Keratinocyte (primary cell): ENCODE measurements at regions not wholly inside any gene's neighbourhood (a gene's known extent, or its start where the extent isn't known, plus 50 kb on each side); places are given as distances from the start of the nearest gene placed in this dataset.

ENCODE experiments used
- DNase-seq: peaks from one replicate; pipeline ENCODE4 v3.0.0-alpha.2; 2011; ENCODE audit warnings: low read depth, missing footprints, low spot score
- FAIRE-seq: peaks from 2 replicates; lab custom pipeline; 2011; peaks lifted over from hg19 to GRCh38; lab: Jason Lieb, UNC
- H2AFZ ChIP-seq: 2 replicates; pipeline ENCODE4 v1.6.0; 2012; ENCODE audit warnings: low read length, control low read depth, inconsistent platforms; ENCODE audit not compliant: control insufficient read depth
- H3K27ac ChIP-seq: 2 replicates; pipeline ENCODE4 v1.5.1; 2011; ENCODE audit warnings: low read length; ENCODE audit not compliant: control insufficient read depth, insufficient read depth
- H3K27me3 ChIP-seq: 3 replicates; pipeline ENCODE4 v1.6.0; 2011; ENCODE audit warnings: low read length; ENCODE audit not compliant: control insufficient read depth, insufficient read depth; ENCODE audit errors: extremely low read depth
- H3K36me3 ChIP-seq, 2 experiments: 2 replicates in 1 of 2; 3 replicates in 1 of 2; pipeline ENCODE4 v1.5.1; 2011; ENCODE audit warnings: low read length in 2 of 2, mild to moderate bottlenecking in 1 of 2; ENCODE audit not compliant: control insufficient read depth in 2 of 2, insufficient read depth in 2 of 2; ENCODE audit errors: extremely low read depth in 1 of 2
- H3K4me1 ChIP-seq: 3 replicates; pipeline ENCODE4 v1.5.1; 2011; ENCODE audit warnings: low read length; ENCODE audit not compliant: control insufficient read depth, insufficient read depth; ENCODE audit errors: extremely low read depth
- H3K4me2 ChIP-seq: 3 replicates; pipeline ENCODE4 v1.6.0; 2011; ENCODE audit warnings: low read depth, low read length; ENCODE audit not compliant: control insufficient read depth, insufficient read depth; ENCODE audit errors: extremely low read depth
- H3K4me3 ChIP-seq, 3 experiments: fragments of 200-600 bp in 1 of 3; sonication (generic) in 1 of 3; 2 replicates in 2 of 3; 3 replicates in 1 of 3; pipeline ENCODE4 v1.5.1; 2011 to 2016; ENCODE audit warnings: low read length in 3 of 3, mild to moderate bottlenecking in 3 of 3, control low read depth in 2 of 3, inconsistent platforms in 1 of 3, low read depth in 1 of 3, mixed read lengths in 1 of 3, mixed run types in 1 of 3, moderate library complexity in 1 of 3; ENCODE audit not compliant: control insufficient read depth in 2 of 3, insufficient read depth in 2 of 3; ENCODE audit errors: extremely low read depth in 1 of 3
- H3K79me2 ChIP-seq: 2 replicates; pipeline ENCODE4 v1.6.0; 2012; ENCODE audit warnings: low read length; ENCODE audit not compliant: control insufficient read depth, insufficient read depth
- H3K9ac ChIP-seq: 3 replicates; pipeline ENCODE4 v1.6.0; 2011; ENCODE audit warnings: low read length; ENCODE audit not compliant: control insufficient read depth, insufficient read depth; ENCODE audit errors: extremely low read depth
- H3K9me1 ChIP-seq: 3 replicates; pipeline ENCODE4 v1.6.0; 2011; ENCODE audit warnings: low read length; ENCODE audit not compliant: control insufficient read depth, insufficient read depth; ENCODE audit errors: extremely low read depth
- H3K9me3 ChIP-seq: 2 replicates; pipeline ENCODE4 v1.5.1; 2012; ENCODE audit warnings: low read depth, low read length; ENCODE audit not compliant: control insufficient read depth
- H4K20me1 ChIP-seq: 3 replicates; pipeline ENCODE4 v1.6.0; 2011; ENCODE audit warnings: low read length; ENCODE audit not compliant: control insufficient read depth, insufficient read depth; ENCODE audit errors: extremely low read depth
- EZH2 ChIP-seq: IDR thresholded peaks from one replicate; pipeline ENCODE4 v1.6.1; 2012; ENCODE audit warnings: inconsistent platforms, mild to moderate bottlenecking, low read length, moderate library complexity
- dilution Hi-C: fragments of 300-500 bp; cut with MboI; formaldehyde crosslinking; loops from one replicate; pipeline ENCODE4 v1.7.0; 2020; ENCODE audit warnings: low sequenced_read_pairs; ENCODE audit not compliant: extremely low pct_ligation_motif_present
- TF ChIP-seq, protein P1 (sequence below), 3 experiments: IDR thresholded peaks in 1 of 3; conservative IDR thresholded peaks in 1 of 3; optimal IDR thresholded peaks in 1 of 3; 2 replicates in 2 of 3; 3 replicates in 1 of 3; pipeline versions ENCODE3 to v1.5.1; 2011; ENCODE audit warnings: low read length in 3 of 3, mild to moderate bottlenecking in 3 of 3, moderate library complexity in 2 of 3, control low read depth in 1 of 3, inconsistent platforms in 1 of 3; ENCODE audit not compliant: insufficient read depth in 2 of 3; ENCODE audit errors: extremely low read depth in 1 of 3

DNA sequence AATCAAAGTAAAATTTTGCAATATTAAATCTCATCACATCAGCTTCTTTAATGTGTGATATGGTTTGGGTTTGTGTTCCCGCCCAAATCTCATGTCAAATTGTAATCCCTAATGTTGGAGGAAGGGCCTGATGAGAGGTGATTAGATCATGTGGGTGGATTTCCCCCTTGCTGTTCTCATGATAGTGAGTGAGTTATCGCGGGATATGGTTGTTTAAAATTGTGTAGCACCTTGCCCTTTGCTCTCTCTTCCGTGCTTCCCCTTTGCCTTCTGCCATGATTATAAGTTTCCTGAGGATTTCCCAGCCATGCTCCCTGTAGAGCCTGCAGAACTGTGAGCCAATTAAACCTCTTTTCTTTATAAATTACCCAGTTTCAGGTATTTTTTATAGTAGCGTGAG lies 131.9 kb downstream of the ZNF326 start:
- H3K4me2 ChIP-seq = no peak overlapping the region
- DNase-seq (no peak), FAIRE-seq (no peak)
- no peaks in the 10 kb centered on the region for H3K36me3 ChIP-seq
- dilution Hi-C loops = no loop called here
- H2AFZ ChIP-seq = no peak overlapping the region
- no peak overlapping the region for H3K27ac ChIP-seq
- no peaks in the 10 kb centered on the region for H3K79me2 ChIP-seq
- peaks cover 3% of the 10 kb centered on the region for H3K27me3 ChIP-seq
- no peak overlapping the region for H3K4me3 ChIP-seq
- H4K20me1 ChIP-seq = no peaks in the 10 kb centered on the region
- no peaks in the 10 kb centered on the region for H3K4me1 ChIP-seq
- H3K9me1 ChIP-seq = no peaks in the 10 kb centered on the region
- no peak overlapping the region for H3K9ac ChIP-seq
- no peak for TF ChIP-seq EZH2
- TF ChIP-seq, protein P1, sequence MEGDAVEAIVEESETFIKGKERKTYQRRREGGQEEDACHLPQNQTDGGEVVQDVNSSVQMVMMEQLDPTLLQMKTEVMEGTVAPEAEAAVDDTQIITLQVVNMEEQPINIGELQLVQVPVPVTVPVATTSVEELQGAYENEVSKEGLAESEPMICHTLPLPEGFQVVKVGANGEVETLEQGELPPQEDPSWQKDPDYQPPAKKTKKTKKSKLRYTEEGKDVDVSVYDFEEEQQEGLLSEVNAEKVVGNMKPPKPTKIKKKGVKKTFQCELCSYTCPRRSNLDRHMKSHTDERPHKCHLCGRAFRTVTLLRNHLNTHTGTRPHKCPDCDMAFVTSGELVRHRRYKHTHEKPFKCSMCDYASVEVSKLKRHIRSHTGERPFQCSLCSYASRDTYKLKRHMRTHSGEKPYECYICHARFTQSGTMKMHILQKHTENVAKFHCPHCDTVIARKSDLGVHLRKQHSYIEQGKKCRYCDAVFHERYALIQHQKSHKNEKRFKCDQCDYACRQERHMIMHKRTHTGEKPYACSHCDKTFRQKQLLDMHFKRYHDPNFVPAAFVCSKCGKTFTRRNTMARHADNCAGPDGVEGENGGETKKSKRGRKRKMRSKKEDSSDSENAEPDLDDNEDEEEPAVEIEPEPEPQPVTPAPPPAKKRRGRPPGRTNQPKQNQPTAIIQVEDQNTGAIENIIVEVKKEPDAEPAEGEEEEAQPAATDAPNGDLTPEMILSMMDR (optimal IDR thresholded peaks at IDR 0.05 in 1 of 3, IDR thresholded peaks at IDR 0.05 in 1 of 3, conservative IDR thresholded peaks at IDR 0.05 in 1 of 3; ENCODE audit: extremely low read depth in 1 of 3, insufficient read depth in 2 of 3, low read length in 3 of 3) = no peak
- no peaks in the 10 kb centered on the region for H3K9me3 ChIP-seq

DNA sequence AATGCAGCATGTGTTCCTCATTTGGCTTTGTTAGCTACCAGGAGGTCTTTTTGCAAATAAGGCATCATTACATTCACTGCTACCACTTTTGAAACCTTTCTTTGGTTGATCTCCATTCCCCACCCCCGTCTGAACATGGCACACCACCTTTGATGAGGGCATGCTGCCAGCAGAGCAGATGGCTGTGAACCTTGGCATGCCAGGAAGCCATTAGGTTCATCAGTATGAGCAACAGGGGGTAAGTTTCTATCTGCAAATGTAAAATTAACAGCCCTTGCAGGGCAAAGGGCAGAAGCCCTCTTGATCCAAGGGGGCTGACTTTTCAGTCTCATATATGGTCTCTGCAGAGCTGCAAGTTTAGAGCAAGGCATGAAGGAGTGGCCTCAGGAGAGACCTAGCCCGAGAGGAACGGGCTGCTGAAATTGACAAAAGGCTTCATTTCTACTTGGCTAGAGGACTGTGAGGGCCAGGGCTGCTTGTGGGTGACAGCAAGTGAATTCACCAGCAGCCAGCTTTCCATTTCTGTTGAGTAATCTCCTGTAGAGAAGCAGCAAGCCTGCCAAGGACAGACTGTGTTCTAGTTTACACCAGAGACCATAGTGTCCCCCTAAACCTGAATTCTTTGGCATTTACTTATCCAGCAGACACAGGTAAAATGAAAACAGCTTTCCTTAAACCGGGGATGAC lies 127.9 kb downstream of the ZNF326 start:
- Histone ChIP-seq H3K9me1 (no peaks in the 10 kb centered on the region), H2AFZ (no peak overlapping the region), H3K27me3 (no peaks in the 10 kb centered on the region), H3K9ac (no peak overlapping the region), H3K4me1 (no peaks in the 10 kb centered on the region), H3K36me3 (no peaks in the 10 kb centered on the region), H3K4me3 (no peak overlapping the region), H3K79me2 (no peaks in the 10 kb centered on the region), H3K4me2 (no peak overlapping the region), H3K9me3 (no peaks in the 10 kb centered on the region), H4K20me1 (no peaks in the 10 kb centered on the region), H3K27ac (no peak overlapping the region)
- DNase-seq (no peak), FAIRE-seq (no peak)
- TF ChIP-seq EZH2 = no peak
- TF ChIP-seq, protein P1 (optimal IDR thresholded peaks at IDR 0.05 in 1 of 3, IDR thresholded peaks at IDR 0.05 in 1 of 3, conservative IDR thresholded peaks at IDR 0.05 in 1 of 3; ENCODE audit: extremely low read depth in 1 of 3, insufficient read depth in 2 of 3, low read length in 3 of 3) = no peak
- dilution Hi-C loops = no loop called here
